ENCODE measurements at regions not wholly inside any gene's neighbourhood (a gene's known extent, or its start where the extent isn't known, plus 50 kb on each side); places are given as distances from the start of the nearest gene placed in this dataset.

GRCh38 chr15:97881346-97881965, 79.0 kb upstream of the ARRDC4 start:
- DNase-seq (ENCODE audit: low read depth in 2 of 2): no peak

- DNase-seq (ENCODE audit: low read depth in 2 of 2): no peak
Measured at GRCh38 chr15:97884513-97885131, 75.9 kb upstream of the ARRDC4 start.

GRCh38 chr15:97890307-97890706, 70.2 kb upstream of the ARRDC4 start:
- DNase-seq (ENCODE audit: low read depth in 2 of 2): no peak

GRCh38 chr15:97892167-97892938, 68.2 kb upstream of the ARRDC4 start:
- no peak for DNase-seq (ENCODE audit: low read depth in 2 of 2)

- no peak for DNase-seq (ENCODE audit: low read depth in 2 of 2)
Measured at GRCh38 chr15:97893967-97894366, 66.5 kb upstream of the ARRDC4 start.

GRCh38 chr15:97899981-97900380, 60.5 kb upstream of the ARRDC4 start:
- DNase-seq (ENCODE audit: low read depth in 2 of 2): no peak

- DNase-seq (ENCODE audit: low read depth in 2 of 2): no peak
Measured at GRCh38 chr15:97902140-97902780, 58.2 kb upstream of the ARRDC4 start.

GRCh38 chr15:97903560-97903959, 56.9 kb upstream of the ARRDC4 start:
- DNase-seq (ENCODE audit: low read depth in 2 of 2): no peak

GRCh38 chr15:97903971-97904572, 56.4 kb upstream of the ARRDC4 start:
- no peak for DNase-seq (ENCODE audit: low read depth in 2 of 2)

GRCh38 chr15:97909291-97909891, 51.1 kb upstream of the ARRDC4 start:
- peak in 1 of 2 donors; percentile 28 for DNase-seq (ENCODE audit: low read depth in 2 of 2)
